WERI-Rb-1 (cell line): ENCODE measurements at regions not wholly inside any gene's neighbourhood (a gene's known extent, or its start where the extent isn't known, plus 50 kb on each side); places are given as distances from the start of the nearest gene placed in this dataset.
"Not testable (repeated sequence)": the region's sequence is repeated elsewhere in the genome, so short reads cannot be mapped to it uniquely, and the experiment has no call there.

ENCODE experiments used
- DNase-seq: peaks from one replicate; pipeline ENCODE4 v3.0.0-alpha.2; 2020
- H3K27ac ChIP-seq: fragments of 250-450 bp; sonication (Bioruptor Pico); 2 replicates; pipeline ENCODE4 v1.5.1; 2020; ENCODE audit warnings: mild to moderate bottlenecking, moderate library complexity
- H3K27me3 ChIP-seq: fragments of 250-450 bp; sonication (Bioruptor Pico); 2 replicates; pipeline ENCODE4 v1.5.1; 2021; ENCODE audit warnings: mild to moderate bottlenecking, low read depth, moderate library complexity; ENCODE audit not compliant: insufficient read depth, severe bottlenecking
- H3K36me3 ChIP-seq: fragments of 250-450 bp; sonication (Bioruptor Pico); 2 replicates; pipeline ENCODE4 v1.5.1; 2020; ENCODE audit warnings: mild to moderate bottlenecking, moderate library complexity
- H3K4me3 ChIP-seq: 2 replicates; pipeline ENCODE4 v1.5.1; 2011; ENCODE audit warnings: low read depth, mild to moderate bottlenecking, control low read depth, low read length
- H3K9me3 ChIP-seq: fragments of 250-450 bp; sonication (Bioruptor Pico); 2 replicates; pipeline ENCODE4 v1.5.1; 2021; ENCODE audit warnings: mild to moderate bottlenecking, moderate library complexity; ENCODE audit not compliant: severe bottlenecking
- CTCF ChIP-seq: IDR thresholded peaks from 2 replicates; pipeline ENCODE4 v1.5.1; 2011; ENCODE audit warnings: low read depth, mild to moderate bottlenecking, control low read depth, inconsistent platforms, low read length

- DNase-seq, result not testable (repeated sequence)
These were observed 80.6 kb upstream of the PLEKHG4B start for GRCh38 chr5:11392-11791.

GRCh38 chr5:11898-12297 lies 80.1 kb upstream of the PLEKHG4B start:
- DNase-seq, result no peak
- peaks cover 8% of the 10 kb centered on the region for H3K9me3 ChIP-seq
- no peaks in the 10 kb centered on the region for H3K36me3 ChIP-seq
- H3K4me3 ChIP-seq, result no peak overlapping the region
- no peak for TF ChIP-seq CTCF
- no peak overlapping the region for H3K27ac ChIP-seq
- H3K27me3 ChIP-seq, result no peaks in the 10 kb centered on the region

More at GRCh38 chr5:11392-11791, 80.6 kb upstream of the PLEKHG4B start:
- H3K36me3 ChIP-seq, H3K27ac ChIP-seq, H3K9me3 ChIP-seq, H3K27me3 ChIP-seq, H3K4me3 ChIP-seq: not testable (repeated sequence)

GRCh38 chr5:13234-13633 lies 78.7 kb upstream of the PLEKHG4B start:
- no peak for DNase-seq
- peaks cover 8% of the 10 kb centered on the region for H3K9me3 ChIP-seq
- H3K27me3 ChIP-seq, result no peaks in the 10 kb centered on the region
- TF ChIP-seq CTCF, result no peak
- no peaks in the 10 kb centered on the region for H3K36me3 ChIP-seq
- no peak overlapping the region for H3K27ac ChIP-seq
- H3K4me3 ChIP-seq, result no peak overlapping the region

- not testable (repeated sequence) for DNase-seq, H3K4me3 ChIP-seq, H3K27ac ChIP-seq
These were observed 77.3 kb upstream of the PLEKHG4B start for GRCh38 chr5:14676-15075.

GRCh38 chr5:20276-20675 lies 71.7 kb upstream of the PLEKHG4B start:
- H3K27me3 ChIP-seq, result peaks cover 38% of the 10 kb centered on the region
- not testable (repeated sequence) for H3K36me3 ChIP-seq, DNase-seq, H3K4me3 ChIP-seq, H3K9me3 ChIP-seq, H3K27ac ChIP-seq

More at GRCh38 chr5:14676-15075, 77.3 kb upstream of the PLEKHG4B start:
- H3K36me3 ChIP-seq, H3K27me3 ChIP-seq, H3K9me3 ChIP-seq: not testable (repeated sequence)

GRCh38 chr5:21654-22233 lies 70.2 kb upstream of the PLEKHG4B start:
- no peak overlapping the region for H3K4me3 ChIP-seq
- H3K27ac ChIP-seq, result no peak overlapping the region
- H3K36me3 ChIP-seq, result no peaks in the 10 kb centered on the region
- peak; percentile 43 for TF ChIP-seq CTCF
- no peak for DNase-seq
- H3K9me3 ChIP-seq, result peaks cover 4% of the 10 kb centered on the region
- H3K27me3 ChIP-seq, result peaks cover 46% of the 10 kb centered on the region

- not testable (repeated sequence) for H3K9me3 ChIP-seq, H3K27ac ChIP-seq, H3K4me3 ChIP-seq, DNase-seq, H3K36me3 ChIP-seq
- H3K27me3 ChIP-seq, result peaks cover 52% of the 10 kb centered on the region
These were observed 68.1 kb upstream of the PLEKHG4B start for GRCh38 chr5:23907-24306.

- not testable (repeated sequence) for H3K4me3 ChIP-seq, DNase-seq, H3K36me3 ChIP-seq, H3K9me3 ChIP-seq, H3K27ac ChIP-seq
- H3K27me3 ChIP-seq, result peaks cover 56% of the 10 kb centered on the region
These were observed 66.9 kb upstream of the PLEKHG4B start for GRCh38 chr5:25067-25466.
